K562 (cell line): ENCODE measurements at regions not wholly inside any gene's neighbourhood (a gene's known extent, or its start where the extent isn't known, plus 50 kb on each side); places are given as distances from the start of the nearest gene placed in this dataset.
A peak's percentile ranks its signal among the peaks of the same experiment; 100 is the strongest.

Experiments
- ATF1 ChIP-seq, 2 experiments: fragments of 450-650 bp in 1 of 2; IDR thresholded peaks; 2 replicates each; pipeline ENCODE4 v1.6.1; 2016; ENCODE audit warnings: missing compliant biosample characterization in 1 of 2, missing genetic modification characterization in 1 of 2
- CREB1 ChIP-seq, 2 experiments: sonication (generic) in 1 of 2; formaldehyde crosslinking in 1 of 2; IDR thresholded peaks; 2 replicates each; pipeline versions ENCODE4 v1.6.1 to v1.8.0; 2012 to 2022; ENCODE audit warnings: inconsistent platforms in 1 of 2, mild to moderate bottlenecking in 1 of 2, missing genetic modification reagents in 1 of 2, moderate library complexity in 1 of 2
- GABPA ChIP-seq: fragments of 200-800 bp; sonication (Bioruptor generic); conservative IDR thresholded peaks from 2 replicates; pipeline ENCODE4 v1.6.1; 2016; ENCODE audit warnings: low read depth, missing genetic modification characterization, missing compliant biosample characterization
- MAFG ChIP-seq: fragments of 450-650 bp; conservative IDR thresholded peaks from 2 replicates; pipeline ENCODE4 v1.6.1; 2016; ENCODE audit warnings: missing genetic modification characterization, missing compliant biosample characterization
- NFYB ChIP-seq: IDR thresholded peaks from 2 replicates; pipeline ENCODE4 v1.6.1; 2011; ENCODE audit warnings: mild to moderate bottlenecking, moderate library complexity; ENCODE audit not compliant: insufficient read length; ENCODE audit errors: extremely low read depth
- POLR3G ChIP-seq: IDR thresholded peaks from 2 replicates; pipeline ENCODE4 v1.6.1; 2011; ENCODE audit not compliant: insufficient read length, insufficient replicate concordance; ENCODE audit errors: extremely low read depth
- RBBP5 ChIP-seq: fragments of 200-600 bp; sonication (generic); IDR thresholded peaks from 2 replicates; pipeline ENCODE4 v1.6.1; 2012; ENCODE audit warnings: borderline replicate concordance, mild to moderate bottlenecking, low read length, control low read depth, inconsistent platforms; ENCODE audit not compliant: insufficient read depth, poor library complexity, severe bottlenecking
- RBM14 ChIP-seq: fragments of 200-400 bp; formaldehyde crosslinking; IDR thresholded peaks from 2 replicates; pipeline ENCODE4 v1.6.1; 2018; ENCODE audit warnings: low read depth, mild to moderate bottlenecking, low read length, moderate library complexity, borderline replicate concordance; ENCODE audit not compliant: insufficient read depth
- TBL1XR1 ChIP-seq, 2 experiments: IDR thresholded peaks; 2 replicates each; pipeline ENCODE4 v1.6.1; 2012; ENCODE audit warnings: improper control_type of control experiment in 2 of 2, low read length in 2 of 2, mild to moderate bottlenecking in 1 of 2
- YY1 ChIP-seq, 3 experiments: IDR thresholded peaks; 2 replicates each; pipeline ENCODE4 v1.6.1; 2011; ENCODE audit warnings: low read length in 2 of 3, mild to moderate bottlenecking in 2 of 3, moderate library complexity in 2 of 3, borderline replicate concordance in 1 of 3, control low read depth in 1 of 3, low read depth in 1 of 3; ENCODE audit not compliant: insufficient read depth in 3 of 3, insufficient replicate concordance in 2 of 3, control insufficient read depth in 1 of 3, insufficient read length in 1 of 3; ENCODE audit errors: extremely low read depth in 1 of 3
- ZFP36 ChIP-seq: fragments of 150-350 bp; IDR thresholded peaks from 2 replicates; pipeline ENCODE4 v1.6.1; 2018; ENCODE audit warnings: low read length, low read depth; ENCODE audit not compliant: partially characterized antibody
- ZNF583 ChIP-seq: fragments of 250-450 bp; sonication (Bioruptor Pico); IDR thresholded peaks from 2 replicates; pipeline ENCODE4 v1.4.0; 2020
- TF ChIP-seq, protein P1 (sequence below): fragments of 200-800 bp; sonication (Bioruptor generic); IDR thresholded peaks from 2 replicates; pipeline ENCODE4 v1.6.1; 2017; ENCODE audit warnings: missing genetic modification characterization, missing compliant biosample characterization
- TF ChIP-seq, protein P2 (sequence below): fragments of 450-650 bp; formaldehyde crosslinking; IDR thresholded peaks from 2 replicates; pipeline ENCODE4 v1.4.0; 2020; ENCODE audit warnings: mild to moderate bottlenecking, moderate library complexity
- TF ChIP-seq, protein P3 (sequence below), 2 experiments: fragments of 200-800 bp in 1 of 2; sonication (Bioruptor generic) in 1 of 2; sonication (generic) in 1 of 2; formaldehyde crosslinking in 1 of 2; IDR thresholded peaks in 1 of 2; conservative IDR thresholded peaks in 1 of 2; 2 replicates each; pipeline versions ENCODE4 v1.5.0 to v1.6.1; 2016 to 2020; ENCODE audit warnings: missing compliant biosample characterization in 1 of 2, missing genetic modification characterization in 1 of 2, missing genetic modification reagents in 1 of 2
- TF ChIP-seq, protein P4 (sequence below): fragments of 450-650 bp; IDR thresholded peaks from 2 replicates; pipeline ENCODE4 v1.7.0; 2016; ENCODE audit warnings: borderline replicate concordance
- TF ChIP-seq, protein P5 (sequence below): sonication (generic); formaldehyde crosslinking; IDR thresholded peaks from 2 replicates; pipeline ENCODE4 v1.9.0; 2022; ENCODE audit warnings: mild to moderate bottlenecking, missing genetic modification reagents

DNA sequence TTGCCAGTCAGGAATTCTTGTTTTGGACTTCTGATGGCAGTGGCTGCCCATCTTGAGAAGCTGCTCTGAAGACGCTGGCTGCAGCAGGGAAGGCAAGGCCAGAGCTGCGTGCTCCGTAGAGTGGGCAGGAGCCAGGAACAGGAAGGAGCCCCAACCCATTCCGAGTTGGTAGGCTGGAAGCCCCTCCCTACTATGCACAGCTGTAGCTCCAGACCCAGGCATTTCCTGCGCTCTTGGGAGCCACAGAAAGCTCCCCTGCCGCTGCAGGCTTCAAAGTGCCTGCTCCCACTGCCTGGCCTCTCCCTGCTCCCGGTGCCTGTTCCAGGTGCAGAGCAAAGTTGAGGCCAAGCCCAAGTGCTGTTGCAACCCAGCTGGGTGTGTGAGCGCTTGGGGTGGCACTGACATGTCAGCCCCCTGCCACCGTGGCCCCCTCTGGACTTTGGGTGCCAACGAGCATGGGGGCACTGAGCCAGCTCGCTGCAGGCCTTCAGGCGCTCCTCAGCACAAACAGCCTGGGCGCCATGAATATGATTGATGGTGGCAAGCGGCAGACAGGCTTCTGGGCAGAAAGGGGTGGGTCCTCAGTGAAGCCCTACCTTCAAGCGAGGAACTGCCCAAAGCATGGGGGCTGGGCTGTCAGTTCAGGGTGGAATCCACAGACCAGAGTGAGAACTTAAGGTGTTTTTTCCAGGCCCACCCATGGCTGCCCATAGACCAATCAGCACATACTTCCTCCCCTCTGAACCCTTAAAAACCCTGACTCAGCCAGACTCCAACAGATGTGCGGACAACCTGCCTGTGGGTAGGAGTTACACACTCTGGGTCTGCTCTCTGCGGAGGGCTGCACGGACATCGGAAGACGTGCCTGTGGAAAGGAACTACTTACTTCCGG lies 677.2 kb upstream of the INTU start (continued):
- TF ChIP-seq NFYB (peak; percentile 36), CREB1 (IDR thresholded peaks at IDR 0.05) (no peak), CREB1 (CRISPR knock-in tag; IDR thresholded peaks at IDR 0.05) (no peak), RBBP5 (peak; percentile 42), ZNF583 (0 out of 2 replicates have a peak, but pooled peaks have one; percentile 33), MAFG (tag) (peak; percentile 86), ATF1 (CRISPR knock-in tag; IDR thresholded peaks at IDR 0.05) (no peak), ATF1 (tag; IDR thresholded peaks at IDR 0.05) (peak; percentile 43), GABPA (tag) (peak; percentile 68), RBM14 (no peak), YY1 (IDR thresholded peaks at IDR 0.05; ENCODE audit: borderline replicate concordance in 1 of 3, control insufficient read depth in 1 of 3, extremely low read depth in 1 of 3, insufficient read depth in 3 of 3, insufficient read length in 1 of 3, insufficient replicate concordance in 2 of 3, low read depth in 1 of 3, low read length in 2 of 3) (peak; percentile 14 to 84 (median 46)), POLR3G (no peak), ZFP36 (no peak), TBL1XR1 (IDR thresholded peaks at IDR 0.05; ENCODE audit: low read length in 2 of 2) (0 out of 4 replicates have a peak, but pooled peaks of 1 of the 2 experiments have one; percentile 17)
- TF ChIP-seq, protein P1, sequence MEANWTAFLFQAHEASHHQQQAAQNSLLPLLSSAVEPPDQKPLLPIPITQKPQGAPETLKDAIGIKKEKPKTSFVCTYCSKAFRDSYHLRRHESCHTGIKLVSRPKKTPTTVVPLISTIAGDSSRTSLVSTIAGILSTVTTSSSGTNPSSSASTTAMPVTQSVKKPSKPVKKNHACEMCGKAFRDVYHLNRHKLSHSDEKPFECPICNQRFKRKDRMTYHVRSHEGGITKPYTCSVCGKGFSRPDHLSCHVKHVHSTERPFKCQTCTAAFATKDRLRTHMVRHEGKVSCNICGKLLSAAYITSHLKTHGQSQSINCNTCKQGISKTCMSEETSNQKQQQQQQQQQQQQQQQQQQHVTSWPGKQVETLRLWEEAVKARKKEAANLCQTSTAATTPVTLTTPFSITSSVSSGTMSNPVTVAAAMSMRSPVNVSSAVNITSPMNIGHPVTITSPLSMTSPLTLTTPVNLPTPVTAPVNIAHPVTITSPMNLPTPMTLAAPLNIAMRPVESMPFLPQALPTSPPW (CRISPR knock-in tag), result peak; percentile 50
- TF ChIP-seq, protein P2, sequence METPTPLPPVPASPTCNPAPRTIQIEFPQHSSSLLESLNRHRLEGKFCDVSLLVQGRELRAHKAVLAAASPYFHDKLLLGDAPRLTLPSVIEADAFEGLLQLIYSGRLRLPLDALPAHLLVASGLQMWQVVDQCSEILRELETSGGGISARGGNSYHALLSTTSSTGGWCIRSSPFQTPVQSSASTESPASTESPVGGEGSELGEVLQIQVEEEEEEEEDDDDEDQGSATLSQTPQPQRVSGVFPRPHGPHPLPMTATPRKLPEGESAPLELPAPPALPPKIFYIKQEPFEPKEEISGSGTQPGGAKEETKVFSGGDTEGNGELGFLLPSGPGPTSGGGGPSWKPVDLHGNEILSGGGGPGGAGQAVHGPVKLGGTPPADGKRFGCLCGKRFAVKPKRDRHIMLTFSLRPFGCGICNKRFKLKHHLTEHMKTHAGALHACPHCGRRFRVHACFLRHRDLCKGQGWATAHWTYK (CRISPR knock-in tag), result 0 out of 2 replicates have a peak, but pooled peaks have one; percentile 32
- TF ChIP-seq, protein P3, sequence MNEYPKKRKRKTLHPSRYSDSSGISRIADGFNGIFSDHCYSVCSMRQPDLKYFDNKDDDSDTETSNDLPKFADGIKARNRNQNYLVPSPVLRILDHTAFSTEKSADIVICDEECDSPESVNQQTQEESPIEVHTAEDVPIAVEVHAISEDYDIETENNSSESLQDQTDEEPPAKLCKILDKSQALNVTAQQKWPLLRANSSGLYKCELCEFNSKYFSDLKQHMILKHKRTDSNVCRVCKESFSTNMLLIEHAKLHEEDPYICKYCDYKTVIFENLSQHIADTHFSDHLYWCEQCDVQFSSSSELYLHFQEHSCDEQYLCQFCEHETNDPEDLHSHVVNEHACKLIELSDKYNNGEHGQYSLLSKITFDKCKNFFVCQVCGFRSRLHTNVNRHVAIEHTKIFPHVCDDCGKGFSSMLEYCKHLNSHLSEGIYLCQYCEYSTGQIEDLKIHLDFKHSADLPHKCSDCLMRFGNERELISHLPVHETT (CRISPR knock-in tag; conservative IDR thresholded peaks at IDR 0.05 in 1 of 2, IDR thresholded peaks at IDR 0.05 in 1 of 2), result 0 out of 4 replicates have a peak, but pooled peaks of 1 of the 2 experiments have one; percentile 50
- TF ChIP-seq, protein P4, sequence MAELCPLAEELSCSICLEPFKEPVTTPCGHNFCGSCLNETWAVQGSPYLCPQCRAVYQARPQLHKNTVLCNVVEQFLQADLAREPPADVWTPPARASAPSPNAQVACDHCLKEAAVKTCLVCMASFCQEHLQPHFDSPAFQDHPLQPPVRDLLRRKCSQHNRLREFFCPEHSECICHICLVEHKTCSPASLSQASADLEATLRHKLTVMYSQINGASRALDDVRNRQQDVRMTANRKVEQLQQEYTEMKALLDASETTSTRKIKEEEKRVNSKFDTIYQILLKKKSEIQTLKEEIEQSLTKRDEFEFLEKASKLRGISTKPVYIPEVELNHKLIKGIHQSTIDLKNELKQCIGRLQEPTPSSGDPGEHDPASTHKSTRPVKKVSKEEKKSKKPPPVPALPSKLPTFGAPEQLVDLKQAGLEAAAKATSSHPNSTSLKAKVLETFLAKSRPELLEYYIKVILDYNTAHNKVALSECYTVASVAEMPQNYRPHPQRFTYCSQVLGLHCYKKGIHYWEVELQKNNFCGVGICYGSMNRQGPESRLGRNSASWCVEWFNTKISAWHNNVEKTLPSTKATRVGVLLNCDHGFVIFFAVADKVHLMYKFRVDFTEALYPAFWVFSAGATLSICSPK, result no peak
- TF ChIP-seq, protein P5, sequence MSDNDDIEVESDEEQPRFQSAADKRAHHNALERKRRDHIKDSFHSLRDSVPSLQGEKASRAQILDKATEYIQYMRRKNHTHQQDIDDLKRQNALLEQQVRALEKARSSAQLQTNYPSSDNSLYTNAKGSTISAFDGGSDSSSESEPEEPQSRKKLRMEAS (CRISPR knock-in tag), result no peak
